SK-N-MC (cell line): ENCODE measurements at regions not wholly inside any gene's neighbourhood (a gene's known extent, or its start where the extent isn't known, plus 50 kb on each side); places are given as distances from the start of the nearest gene placed in this dataset.
"Not testable (repeated sequence)": the region's sequence is repeated elsewhere in the genome, so short reads cannot be mapped to it uniquely, and the experiment has no call there.

Source experiments
- DNase-seq: peaks from one replicate; pipeline ENCODE4 v3.0.0-alpha.2; 2011; ENCODE audit warnings: low read depth, low spot score
- H3K27ac ChIP-seq: fragments of 200-600 bp; sonication (generic); 2 replicates; pipeline ENCODE4 v1.5.1; 2016; ENCODE audit warnings: mixed run types
- H3K36me3 ChIP-seq: fragments of 200-600 bp; sonication (generic); 2 replicates; pipeline ENCODE4 v1.6.1; 2017; ENCODE audit warnings: antibody characterized with exemption, low read length, mixed read lengths; ENCODE audit not compliant: insufficient read depth
- H3K4me3 ChIP-seq: fragments of 200-600 bp; sonication (generic); 2 replicates; pipeline ENCODE4 v1.5.1; 2016
- H3K9ac ChIP-seq: fragments of 200-600 bp; sonication (generic); 2 replicates; pipeline ENCODE4 v1.8.0; 2017; ENCODE audit warnings: mixed run types, mixed read lengths; ENCODE audit not compliant: insufficient read length
- H3K9me3 ChIP-seq: fragments of 200-600 bp; sonication (generic); 2 replicates; pipeline ENCODE4 v1.6.1; 2017; ENCODE audit warnings: low read depth, mild to moderate bottlenecking, antibody characterized with exemption, low read length, moderate library complexity, mixed read lengths
- EZH2 ChIP-seq: fragments of 200-600 bp; sonication (generic); IDR thresholded peaks from one replicate; pipeline ENCODE4 v1.6.1; 2017; ENCODE audit warnings: antibody characterized with exemption
- FOXP2 ChIP-seq: optimal IDR thresholded peaks from 2 replicates; pipeline ENCODE3; 2011; ENCODE audit warnings: mild to moderate bottlenecking, moderate library complexity; ENCODE audit not compliant: insufficient read depth; ENCODE audit errors: extremely low read length, control extremely low read depth
- POLR2AphosphoS5 ChIP-seq: IDR thresholded peaks from 2 replicates; pipeline ENCODE4 v1.6.1; 2012; ENCODE audit warnings: mild to moderate bottlenecking, low read depth, low read length, borderline replicate concordance

DNA sequence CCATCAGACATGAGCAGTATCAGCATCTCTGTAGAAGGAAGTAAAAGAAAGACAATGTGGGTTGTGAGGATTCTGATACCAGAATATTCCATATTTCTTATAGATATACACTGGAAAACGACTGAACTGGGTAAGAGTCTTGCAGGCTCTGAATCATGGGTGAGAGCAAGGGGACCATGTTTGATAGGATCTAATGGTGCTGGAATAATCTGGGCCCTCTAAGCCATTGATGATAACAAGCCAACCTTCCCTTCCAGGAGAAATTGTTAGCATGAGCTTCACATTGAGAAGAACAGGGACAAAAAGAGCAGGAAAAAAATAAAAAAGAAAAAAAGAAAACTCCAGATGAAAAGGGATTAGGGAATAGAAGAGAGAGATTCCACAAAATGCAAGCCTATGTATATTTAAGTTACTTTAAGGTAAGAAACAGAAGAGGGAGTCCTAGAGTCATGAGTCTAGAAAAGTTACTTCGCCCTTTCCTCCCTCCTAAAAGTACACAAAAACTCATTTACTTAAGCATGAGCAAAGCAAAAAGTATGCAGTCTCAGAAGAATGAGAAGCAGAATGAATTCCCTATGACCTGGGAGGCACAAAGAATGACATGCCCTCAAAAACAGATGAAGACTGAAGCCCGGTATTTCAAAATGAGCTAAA is 181.9 kb downstream of the TMEM26 start:
- H3K4me3 ChIP-seq, result no peak overlapping the region
- no peak for DNase-seq
- H3K9me3 ChIP-seq, result no peaks in the 10 kb centered on the region
- no peak overlapping the region for H3K27ac ChIP-seq
- H3K9ac ChIP-seq, result no peak overlapping the region
- no peaks in the 10 kb centered on the region for H3K36me3 ChIP-seq
- no peak for TF ChIP-seq EZH2
- no peak for TF ChIP-seq POLR2AphosphoS5
- no peak for TF ChIP-seq FOXP2

DNA sequence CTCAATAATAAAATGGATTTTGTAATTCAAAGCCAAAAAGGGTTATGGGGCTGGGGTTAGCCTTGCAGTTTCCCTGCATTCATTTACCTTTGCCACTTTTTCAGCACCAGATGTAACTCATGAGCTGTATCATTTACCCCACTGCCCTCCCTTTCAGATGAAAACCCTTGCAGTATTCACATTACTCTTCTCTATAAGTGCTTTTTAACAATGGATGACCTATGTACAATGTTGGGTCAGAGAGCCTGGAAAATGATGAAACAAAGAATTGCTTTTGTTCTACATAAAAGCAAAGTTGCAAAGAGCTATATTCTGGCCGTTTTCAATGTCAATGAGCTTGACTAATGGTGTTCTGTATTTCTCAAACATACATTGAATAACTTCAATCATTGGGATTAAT is 189.7 kb downstream of the TMEM26 start:
- TF ChIP-seq FOXP2, result no peak
- TF ChIP-seq POLR2AphosphoS5, result no peak
- no peak for TF ChIP-seq EZH2
- Histone ChIP-seq H3K9me3 (no peaks in the 10 kb centered on the region), H3K4me3 (no peak overlapping the region), H3K9ac (no peak overlapping the region), H3K27ac (no peak overlapping the region), H3K36me3 (no peaks in the 10 kb centered on the region)
- no peak for DNase-seq

DNA sequence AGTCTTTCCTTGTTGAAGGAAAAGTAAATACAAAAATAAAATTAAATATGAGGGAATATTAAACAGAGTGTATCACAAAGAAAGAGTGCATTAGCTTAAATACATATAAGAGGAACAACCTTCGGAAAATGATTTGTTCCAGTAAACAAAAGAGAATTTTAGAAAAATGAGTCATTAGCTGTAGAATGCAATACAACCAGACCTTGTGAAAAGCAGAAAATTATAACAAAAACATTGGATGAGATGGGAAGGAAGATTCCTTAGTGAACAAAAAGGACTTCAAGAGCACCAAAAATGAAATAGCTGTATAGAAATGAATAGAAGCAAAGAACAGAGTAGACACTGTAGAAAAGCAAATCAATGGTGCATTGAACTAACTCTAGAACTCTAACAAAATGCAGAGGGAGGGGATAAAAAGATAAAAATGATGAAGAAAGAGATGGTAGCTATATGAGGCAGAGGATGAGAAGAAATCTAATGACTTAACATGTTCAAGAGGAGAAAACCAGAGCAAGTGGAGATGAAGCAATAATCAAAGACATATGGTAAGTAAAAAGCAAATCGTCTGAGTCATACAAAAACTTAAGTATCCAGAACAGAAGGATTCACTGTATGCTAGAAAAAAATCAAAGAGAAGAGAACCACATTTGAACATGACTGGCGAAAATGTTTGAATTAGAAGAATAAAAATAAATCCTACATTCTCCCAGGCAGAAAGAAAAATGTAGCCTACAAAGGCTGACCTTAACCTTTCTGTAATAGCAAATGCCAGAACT is 190.5 kb downstream of the TMEM26 start:
- no peak overlapping the region for H3K9ac ChIP-seq
- TF ChIP-seq EZH2, result no peak
- no peak for TF ChIP-seq POLR2AphosphoS5
- TF ChIP-seq FOXP2, result no peak
- no peak for DNase-seq
- no peak overlapping the region for H3K4me3 ChIP-seq
- no peaks in the 10 kb centered on the region for H3K36me3 ChIP-seq
- no peaks in the 10 kb centered on the region for H3K9me3 ChIP-seq
- H3K27ac ChIP-seq, result peak overlapping the region; percentile 80

DNA sequence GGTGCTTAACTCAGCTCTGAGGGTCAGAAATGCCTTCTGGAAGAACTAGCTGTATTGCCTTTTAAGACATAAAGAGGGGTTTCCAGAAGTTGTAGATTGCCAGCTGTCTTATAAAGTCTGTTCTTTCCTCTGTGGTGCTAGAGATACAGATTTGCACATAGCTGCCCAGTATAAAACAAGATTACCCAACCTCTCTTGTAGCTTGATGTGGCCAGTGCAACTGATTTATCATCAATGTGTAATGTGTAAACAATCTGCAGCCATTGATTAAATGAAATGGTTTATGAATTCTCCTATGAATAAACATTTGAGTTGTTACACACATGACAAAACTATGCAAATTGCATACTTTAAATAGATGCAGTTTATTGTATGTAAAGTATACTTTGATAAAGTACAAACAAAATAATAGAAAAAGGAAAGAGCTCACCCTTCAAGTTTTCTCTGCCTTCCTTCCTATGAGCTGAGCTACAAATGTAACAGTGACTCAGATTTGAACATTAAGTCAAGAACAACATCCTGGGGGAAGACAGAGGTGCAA is 195.2 kb downstream of the TMEM26 start:
- Histone ChIP-seq H3K9me3 (no peaks in the 10 kb centered on the region), H3K36me3 (no peaks in the 10 kb centered on the region), H3K9ac (no peak overlapping the region), H3K4me3 (no peak overlapping the region), H3K27ac (no peak overlapping the region)
- TF ChIP-seq POLR2AphosphoS5, result no peak
- TF ChIP-seq FOXP2, result no peak
- TF ChIP-seq EZH2, result no peak
- no peak for DNase-seq

DNA sequence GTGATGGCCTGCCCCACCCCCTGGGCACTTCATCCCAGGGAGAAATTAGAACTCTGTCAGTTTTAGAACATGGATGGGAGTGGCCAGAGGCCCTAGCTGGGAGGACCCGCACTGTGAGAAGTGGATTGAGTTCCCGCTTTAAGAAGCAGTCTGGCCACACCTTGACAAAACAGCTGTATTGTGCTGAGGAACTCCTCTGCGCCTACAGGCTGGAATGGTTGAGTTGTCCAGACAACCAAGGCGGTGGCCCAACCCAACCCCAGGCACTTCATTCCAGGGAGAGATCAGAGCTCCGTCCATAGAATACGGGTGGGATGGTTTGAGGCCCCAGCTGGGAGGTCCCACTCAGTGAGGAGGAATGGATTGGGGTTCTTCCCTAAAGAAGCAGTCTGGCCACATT is 196.0 kb downstream of the TMEM26 start:
- Histone ChIP-seq H3K27ac (no peak overlapping the region), H3K4me3 (no peak overlapping the region), H3K9ac (no peak overlapping the region), H3K36me3 (no peaks in the 10 kb centered on the region), H3K9me3 (no peaks in the 10 kb centered on the region)
- no peak for TF ChIP-seq FOXP2
- DNase-seq, result no peak

DNA sequence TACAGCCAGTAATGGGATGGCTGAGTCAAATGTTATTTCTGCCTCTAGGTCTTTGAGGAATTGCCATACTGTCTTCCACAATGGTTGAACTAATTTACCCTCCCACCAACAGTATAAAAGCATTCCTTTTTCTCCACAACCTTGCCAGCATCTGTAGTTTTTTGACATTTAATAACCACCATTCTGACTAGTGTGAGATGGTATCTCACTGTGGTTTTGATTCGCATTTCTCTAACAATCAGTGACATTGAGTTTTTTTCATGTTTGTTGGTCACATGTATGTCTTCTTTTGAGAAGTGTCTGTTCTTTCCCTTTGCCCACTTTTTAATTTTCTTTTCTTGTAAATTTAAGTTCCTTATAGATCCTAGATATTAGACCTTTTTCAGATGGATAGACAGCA is 200.9 kb downstream of the TMEM26 start:
- not testable (repeated sequence) for H3K27ac ChIP-seq, H3K9ac ChIP-seq, H3K36me3 ChIP-seq, H3K9me3 ChIP-seq, DNase-seq, H3K4me3 ChIP-seq

DNA sequence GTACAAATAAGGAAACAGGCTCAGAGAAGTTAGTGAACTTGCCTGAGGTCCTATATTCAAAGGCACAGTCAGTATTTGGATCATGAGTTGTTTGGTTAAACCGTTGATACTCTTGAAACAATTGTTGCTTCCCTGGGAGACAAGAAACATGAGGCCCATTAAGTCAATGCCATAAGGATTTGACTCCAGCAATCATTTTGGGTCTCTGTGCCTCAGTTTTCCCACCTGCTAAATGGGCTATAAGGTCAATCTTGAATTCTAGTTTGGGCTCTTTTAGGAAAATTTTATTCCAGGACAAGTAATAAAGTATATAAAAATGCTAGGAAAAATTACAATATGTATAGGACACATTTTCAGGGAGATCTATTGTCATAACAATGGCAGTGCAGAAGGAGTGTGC is 202.1 kb downstream of the TMEM26 start:
- no peak for DNase-seq
- Histone ChIP-seq H3K9ac (no peak overlapping the region), H3K27ac (no peak overlapping the region), H3K36me3 (no peaks in the 10 kb centered on the region), H3K9me3 (no peaks in the 10 kb centered on the region), H3K4me3 (no peak overlapping the region)
- no peak for TF ChIP-seq POLR2AphosphoS5
- no peak for TF ChIP-seq FOXP2
- no peak for TF ChIP-seq EZH2

DNA sequence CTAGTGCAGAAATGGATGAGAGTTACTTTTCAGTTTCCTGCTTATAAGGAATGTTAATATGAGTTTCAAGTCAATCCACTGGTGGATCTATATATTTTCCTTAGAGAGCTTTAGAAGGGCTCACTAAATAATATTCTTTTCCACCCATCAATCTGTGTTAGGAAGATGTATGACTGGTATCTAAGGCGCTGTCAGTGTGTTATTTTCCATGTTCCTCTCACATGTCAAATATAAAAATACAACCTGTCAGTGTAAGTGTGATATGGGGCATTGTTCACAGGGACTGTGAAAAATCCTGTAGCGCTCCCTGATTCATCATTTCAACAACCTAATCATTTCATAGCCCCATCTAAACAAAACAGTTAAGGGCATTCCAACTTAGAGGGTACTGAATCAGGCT is 203.1 kb downstream of the TMEM26 start:
- H3K9ac ChIP-seq, result no peak overlapping the region
- H3K36me3 ChIP-seq, result no peaks in the 10 kb centered on the region
- H3K27ac ChIP-seq, result no peak overlapping the region
- DNase-seq, result no peak
- H3K9me3 ChIP-seq, result no peaks in the 10 kb centered on the region
- TF ChIP-seq FOXP2 (no peak), EZH2 (no peak), POLR2AphosphoS5 (no peak)
- no peak overlapping the region for H3K4me3 ChIP-seq

DNA sequence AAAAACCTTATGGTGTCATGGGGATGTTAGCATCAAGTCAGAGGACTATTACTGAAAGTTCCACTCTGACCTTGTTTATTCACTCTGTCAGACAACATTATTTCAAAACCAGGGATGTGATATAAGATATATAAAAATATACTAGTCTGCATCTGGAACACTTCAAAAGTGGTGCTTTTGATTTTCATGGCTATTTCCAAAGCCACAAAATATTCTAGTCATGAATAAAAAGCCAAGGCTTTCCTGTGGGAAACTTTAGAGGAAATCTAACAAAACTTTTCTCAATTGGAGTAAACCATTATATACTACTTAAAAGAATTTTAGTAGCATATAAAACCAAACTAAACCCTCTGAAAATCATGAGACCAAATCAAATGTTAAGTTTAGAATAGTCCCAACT is 205.2 kb downstream of the TMEM26 start:
- no peak for DNase-seq
- H3K27ac ChIP-seq, result no peak overlapping the region
- H3K9ac ChIP-seq, result no peak overlapping the region
- H3K9me3 ChIP-seq, result no peaks in the 10 kb centered on the region
- no peaks in the 10 kb centered on the region for H3K36me3 ChIP-seq
- TF ChIP-seq EZH2 (no peak), FOXP2 (no peak), POLR2AphosphoS5 (no peak)
- no peak overlapping the region for H3K4me3 ChIP-seq
